ENCODE measurements at regions not wholly inside any gene's neighbourhood (a gene's known extent, or its start where the extent isn't known, plus 50 kb on each side); places are given as distances from the start of the nearest gene placed in this dataset.

DNA sequence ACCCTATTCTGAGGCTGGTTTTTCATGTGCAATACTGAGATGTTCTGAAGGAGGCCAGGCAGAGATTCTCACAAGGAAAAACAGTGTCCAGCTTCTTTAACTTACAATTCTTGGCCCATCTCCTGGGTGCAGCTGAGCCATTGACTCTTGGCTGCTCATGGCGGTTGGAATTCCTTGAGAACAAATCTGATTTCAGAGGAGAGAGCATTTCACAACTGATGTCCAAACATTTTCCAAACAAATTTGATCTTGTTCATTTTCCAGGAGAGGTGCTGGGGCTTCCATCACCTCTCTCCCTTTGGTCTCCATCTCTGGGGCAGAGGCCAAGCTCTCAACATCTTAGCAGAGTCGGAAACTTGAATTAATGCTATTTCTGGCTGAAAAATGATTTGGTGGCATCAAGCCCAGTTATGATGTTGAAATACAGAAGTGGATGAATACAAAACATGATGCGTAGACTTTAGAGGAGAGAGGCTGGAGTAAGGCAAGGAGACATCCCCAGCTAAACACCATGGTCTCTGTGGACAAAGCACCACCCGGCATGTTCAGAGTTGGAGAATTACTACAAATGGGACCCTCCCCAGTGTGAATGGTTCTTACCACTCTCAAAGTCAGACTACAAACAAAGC, 593.0 kb downstream of the VRK1 start:
- TF ChIP-seq CBFB (CRISPR knock-in tag; IDR thresholded peaks at IDR 0.05; ENCODE audit: low read depth) (no peak), ESRRA (CRISPR knock-in tag; IDR thresholded peaks at IDR 0.05; ENCODE audit: borderline replicate concordance) (no peak), CTCF (IDR thresholded peaks at IDR 0.05) (no peak), CREM (CRISPR knock-in tag; IDR thresholded peaks at IDR 0.05) (no peak), OVOL2 (CRISPR knock-in tag; IDR thresholded peaks at IDR 0.05; ENCODE audit: borderline replicate concordance) (no peak), MAX (CRISPR knock-in tag; IDR thresholded peaks at IDR 0.05) (no peak), ATF1 (CRISPR knock-in tag; IDR thresholded peaks at IDR 0.05) (no peak), ZNF416 (CRISPR knock-in tag; IDR thresholded peaks at IDR 0.05) (no peak), ZNF317 (CRISPR knock-in tag; IDR thresholded peaks at IDR 0.05; ENCODE audit: borderline replicate concordance, low read depth) (no peak)
- TF ChIP-seq, protein P1, sequence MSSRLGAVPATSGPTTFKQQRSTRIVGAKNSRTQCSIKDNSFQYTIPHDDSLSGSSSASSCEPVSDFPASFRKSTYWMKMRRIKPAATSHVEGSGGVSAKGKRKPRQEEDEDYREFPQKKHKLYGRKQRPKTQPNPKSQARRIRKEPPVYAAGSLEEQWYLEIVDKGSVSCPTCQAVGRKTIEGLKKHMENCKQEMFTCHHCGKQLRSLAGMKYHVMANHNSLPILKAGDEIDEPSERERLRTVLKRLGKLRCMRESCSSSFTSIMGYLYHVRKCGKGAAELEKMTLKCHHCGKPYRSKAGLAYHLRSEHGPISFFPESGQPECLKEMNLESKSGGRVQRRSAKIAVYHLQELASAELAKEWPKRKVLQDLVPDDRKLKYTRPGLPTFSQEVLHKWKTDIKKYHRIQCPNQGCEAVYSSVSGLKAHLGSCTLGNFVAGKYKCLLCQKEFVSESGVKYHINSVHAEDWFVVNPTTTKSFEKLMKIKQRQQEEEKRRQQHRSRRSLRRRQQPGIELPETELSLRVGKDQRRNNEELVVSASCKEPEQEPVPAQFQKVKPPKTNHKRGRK (CRISPR knock-in tag; IDR thresholded peaks at IDR 0.05; ENCODE audit: borderline replicate concordance), result no peak

Data from WTC11 (cell line).